Vagina (tissue), 2 donors: ENCODE measurements at regions not wholly inside any gene's neighbourhood (a gene's known extent, or its start where the extent isn't known, plus 50 kb on each side); places are given as distances from the start of the nearest gene placed in this dataset.

Source experiments
- DNase-seq, 2 donors: peaks; one replicate each; pipeline ENCODE4 v3.0.0-alpha.2; 2017; ENCODE audit errors: extremely low spot score in 2 of 2
- H3K27ac ChIP-seq: fragments of 200-600 bp; sonication (generic); one replicate; pipeline ENCODE4 v1.5.1; 2019
- H3K27me3 ChIP-seq: fragments of 200-600 bp; sonication (generic); one replicate; pipeline ENCODE4 v1.5.1; 2019
- H3K36me3 ChIP-seq, 2 donors: fragments of 200-600 bp; sonication (generic); one replicate each; pipeline ENCODE4 v1.5.1; 2017 to 2019
- H3K4me1 ChIP-seq: fragments of 200-600 bp; sonication (generic); one replicate; pipeline ENCODE4 v1.5.1; 2019
- H3K4me3 ChIP-seq, 2 donors: fragments of 200-600 bp; sonication (generic); 1 replicate in 1 of 2; 2 replicates in 1 of 2; pipeline ENCODE4 v1.5.1; 2016 to 2019
- H3K9me3 ChIP-seq: fragments of 200-600 bp; sonication (generic); one replicate; pipeline ENCODE4 v1.5.1; 2019
- CTCF ChIP-seq, 3 experiments: fragments of 450-650 bp in 2 of 3; fragments of 200-600 bp in 1 of 3; sonication (generic) in 1 of 3; IDR thresholded peaks; one replicate each; pipeline ENCODE4 v1.5.1; 2017 to 2019; ENCODE audit warnings: antibody characterized with exemption in 3 of 3, mild to moderate bottlenecking in 2 of 3, moderate library complexity in 2 of 3
- POLR2A ChIP-seq, 2 donors: fragments of 450-650 bp; IDR thresholded peaks; one replicate each; pipeline ENCODE4 v1.6.1; 2017; ENCODE audit warnings: antibody characterized with exemption in 2 of 2, mild to moderate bottlenecking in 2 of 2, moderate library complexity in 2 of 2
- POLR2AphosphoS5 ChIP-seq, 2 donors: sonication (generic); formaldehyde crosslinking; IDR thresholded peaks; one replicate each; pipeline ENCODE4 v1.9.0; 2017; ENCODE audit warnings: antibody characterized with exemption in 2 of 2, mild to moderate bottlenecking in 2 of 2, low read depth in 1 of 2; ENCODE audit not compliant: insufficient read depth in 1 of 2
- intact Hi-C: fragments of 100-400 bp; cut with DNase I; formaldehyde crosslinking; loops from one replicate; pipeline ENCODE4 v1.15.1; 2023

- peak; percentile 42 to 87 for DNase-seq
- Histone ChIP-seq H3K27me3 (no peaks in the 10 kb centered on the region), H3K27ac (no peak overlapping the region)
Measured at GRCh38 chrX:69321006-69321655, 155.9 kb upstream of the PJA1 start.

GRCh38 chrX:69320116-69320515 lies 154.9 kb upstream of the PJA1 start:
- intact Hi-C loops: no loop called here
- DNase-seq: peak in 1 of 2 donors; percentile 58

More at GRCh38 chrX:69321006-69321655, 155.9 kb upstream of the PJA1 start:
- Histone ChIP-seq H3K4me3 (no peak overlapping the region), H3K9me3 (no peaks in the 10 kb centered on the region), H3K36me3 (no peaks in the 10 kb centered on the region), H3K4me1 (no peaks in the 10 kb centered on the region)
- intact Hi-C loops: no loop called here
- TF ChIP-seq CTCF (IDR thresholded peaks at IDR 0.05) (no peak), POLR2A (IDR thresholded peaks at IDR 0.05) (no peak), POLR2AphosphoS5 (IDR thresholded peaks at IDR 0.05; ENCODE audit: insufficient read depth in 1 of 2, low read depth in 1 of 2) (no peak)

GRCh38 chrX:69319376-69319775 lies 154.1 kb upstream of the PJA1 start:
- intact Hi-C loops: no loop called here
- Histone ChIP-seq H3K27ac (no peak overlapping the region), H3K4me3 (no peak overlapping the region), H3K9me3 (no peaks in the 10 kb centered on the region), H3K27me3 (no peaks in the 10 kb centered on the region), H3K36me3 (no peaks in the 10 kb centered on the region), H3K4me1 (no peaks in the 10 kb centered on the region)
- DNase-seq: no peak
- TF ChIP-seq POLR2A (IDR thresholded peaks at IDR 0.05): no peak

More at GRCh38 chrX:69320116-69320515, 154.9 kb upstream of the PJA1 start:
- no peaks in the 10 kb centered on the region for H3K27me3 ChIP-seq
- H3K4me3 ChIP-seq: no peak overlapping the region
- no peak for TF ChIP-seq POLR2A (IDR thresholded peaks at IDR 0.05)
- H3K4me1 ChIP-seq: no peaks in the 10 kb centered on the region
- H3K9me3 ChIP-seq: no peaks in the 10 kb centered on the region
- no peaks in the 10 kb centered on the region for H3K36me3 ChIP-seq
- no peak overlapping the region for H3K27ac ChIP-seq

GRCh38 chrX:69318651-69319340 lies 153.5 kb upstream of the PJA1 start:
- DNase-seq: peak in 1 of 2 donors; percentile 52
- Histone ChIP-seq H3K36me3 (no peaks in the 10 kb centered on the region), H3K4me1 (no peaks in the 10 kb centered on the region), H3K9me3 (no peaks in the 10 kb centered on the region), H3K27me3 (no peaks in the 10 kb centered on the region), H3K27ac (no peak overlapping the region), H3K4me3 (no peak overlapping the region)
- intact Hi-C loops: no loop called here
- TF ChIP-seq POLR2A (IDR thresholded peaks at IDR 0.05): no peak

GRCh38 chrX:69317721-69318120 lies 152.5 kb upstream of the PJA1 start:
- Histone ChIP-seq H3K4me3 (no peak overlapping the region), H3K4me1 (no peaks in the 10 kb centered on the region), H3K27ac (no peak overlapping the region), H3K36me3 (no peaks in the 10 kb centered on the region), H3K9me3 (no peaks in the 10 kb centered on the region), H3K27me3 (no peaks in the 10 kb centered on the region)
- peak in 1 of 2 donors; percentile 69 for DNase-seq
- TF ChIP-seq POLR2AphosphoS5 (IDR thresholded peaks at IDR 0.05; ENCODE audit: insufficient read depth in 1 of 2, low read depth in 1 of 2) (no peak), CTCF (IDR thresholded peaks at IDR 0.05) (no peak)
- intact Hi-C loops: no loop called here

GRCh38 chrX:69314436-69315348 lies 149.4 kb upstream of the PJA1 start:
- H3K4me1 ChIP-seq: no peaks in the 10 kb centered on the region
- no peaks in the 10 kb centered on the region for H3K9me3 ChIP-seq
- no peak overlapping the region for H3K27ac ChIP-seq
- no peak overlapping the region for H3K4me3 ChIP-seq
- H3K27me3 ChIP-seq: no peaks in the 10 kb centered on the region
- DNase-seq: peak; percentile 69 to 70
- H3K36me3 ChIP-seq: no peaks in the 10 kb centered on the region
- intact Hi-C loops: no loop called here
- TF ChIP-seq POLR2AphosphoS5 (IDR thresholded peaks at IDR 0.05; ENCODE audit: insufficient read depth in 1 of 2, low read depth in 1 of 2) (no peak), POLR2A (IDR thresholded peaks at IDR 0.05) (no peak)
